Activated gamma-delta T cell treated with Interleukin-2 at 50 U/mL for 16 hours (primary cell): ENCODE measurements at regions not wholly inside any gene's neighbourhood (a gene's known extent, or its start where the extent isn't known, plus 50 kb on each side); places are given as distances from the start of the nearest gene placed in this dataset.
"Not testable (repeated sequence)": the region's sequence is repeated elsewhere in the genome, so short reads cannot be mapped to it uniquely, and the experiment has no call there.

Source experiments
- DNase-seq: peaks from one replicate; pipeline ENCODE4 v3.0.0-alpha.2; 2020

GRCh38 chr2:226184540-226184939 lies 615.1 kb downstream of the IRS1 start:
- no peak for DNase-seq

- DNase-seq, result no peak
These were observed 616.1 kb downstream of the IRS1 start for GRCh38 chr2:226183550-226183949.

- DNase-seq, result no peak
These were observed 616.6 kb downstream of the IRS1 start for GRCh38 chr2:226183033-226183432.

- no peak for DNase-seq
These were observed 617.7 kb downstream of the IRS1 start for GRCh38 chr2:226181909-226182308.

GRCh38 chr2:226180281-226180884 lies 619.2 kb downstream of the IRS1 start:
- DNase-seq, result no peak

GRCh38 chr2:226179010-226179409 lies 620.6 kb downstream of the IRS1 start:
- DNase-seq, result no peak

GRCh38 chr2:226176283-226176984 lies 623.2 kb downstream of the IRS1 start:
- no peak for DNase-seq

- DNase-seq, result no peak
These were observed 625.2 kb downstream of the IRS1 start for GRCh38 chr2:226174390-226174789.

GRCh38 chr2:226172939-226173338 lies 626.7 kb downstream of the IRS1 start:
- no peak for DNase-seq

GRCh38 chr2:226172309-226172708 lies 627.3 kb downstream of the IRS1 start:
- DNase-seq, result no peak

GRCh38 chr2:226169751-226170581 lies 629.7 kb downstream of the IRS1 start:
- no peak for DNase-seq

GRCh38 chr2:226168496-226169160 lies 631.0 kb downstream of the IRS1 start:
- DNase-seq, result no peak

GRCh38 chr2:226164512-226164911 lies 635.1 kb downstream of the IRS1 start:
- no peak for DNase-seq

- DNase-seq, result not testable (repeated sequence)
These were observed 639.0 kb downstream of the IRS1 start for GRCh38 chr2:226160617-226161016.

- DNase-seq, result no peak
These were observed 639.6 kb downstream of the IRS1 start for GRCh38 chr2:226159875-226160479.

GRCh38 chr2:226158940-226159339 lies 640.7 kb downstream of the IRS1 start:
- no peak for DNase-seq

- no peak for DNase-seq
These were observed 641.4 kb downstream of the IRS1 start for GRCh38 chr2:226158229-226158628.

GRCh38 chr2:226155093-226155875 lies 644.3 kb downstream of the IRS1 start:
- no peak for DNase-seq

GRCh38 chr2:226154610-226155009 lies 645.0 kb downstream of the IRS1 start:
- no peak for DNase-seq

- no peak for DNase-seq
These were observed 646.1 kb downstream of the IRS1 start for GRCh38 chr2:226153553-226153952.

GRCh38 chr2:226151157-226151556 lies 648.5 kb downstream of the IRS1 start:
- no peak for DNase-seq

- no peak for DNase-seq
These were observed 656.5 kb downstream of the IRS1 start for GRCh38 chr2:226143091-226143490.
